Smooth muscle cell (in vitro differentiated cells): ENCODE measurements at regions not wholly inside any gene's neighbourhood (a gene's known extent, or its start where the extent isn't known, plus 50 kb on each side); places are given as distances from the start of the nearest gene placed in this dataset.

Source experiments
- DNase-seq: peaks from one replicate; lab custom pipeline; 2025; ENCODE audit not compliant: unreplicated experiment; lab: John Stamatoyannopoulos, UW
- H2AFZ ChIP-seq: fragments of 200-600 bp; sonication (generic); 2 replicates; pipeline ENCODE4 v1.6.0; 2016; ENCODE audit warnings: antibody characterized with exemption, low read depth, mild to moderate bottlenecking
- H3F3A ChIP-seq: fragments of 200-600 bp; sonication (generic); 2 replicates; pipeline ENCODE4 v1.6.0; 2017; ENCODE audit warnings: antibody characterized with exemption, low read depth
- H3K27ac ChIP-seq: fragments of 200-600 bp; sonication (generic); 2 replicates; pipeline ENCODE4 v1.5.1; 2016; ENCODE audit warnings: low read depth, mild to moderate bottlenecking
- H3K27me3 ChIP-seq: fragments of 200-600 bp; sonication (generic); 2 replicates; pipeline ENCODE4 v1.6.1; 2016; ENCODE audit warnings: low read depth, mild to moderate bottlenecking
- H3K36me3 ChIP-seq: fragments of 200-600 bp; sonication (generic); 2 replicates; pipeline ENCODE4 v1.5.1; 2016; ENCODE audit warnings: low read depth
- H3K4me1 ChIP-seq: fragments of 200-600 bp; sonication (generic); 2 replicates; pipeline ENCODE4 v1.5.1; 2016; ENCODE audit warnings: low read depth
- H3K4me2 ChIP-seq: fragments of 200-600 bp; sonication (generic); 2 replicates; pipeline ENCODE4 v1.6.0; 2016; ENCODE audit warnings: mild to moderate bottlenecking
- H3K4me3 ChIP-seq: fragments of 200-600 bp; sonication (generic); 2 replicates; pipeline ENCODE4 v1.5.1; 2016; ENCODE audit warnings: mild to moderate bottlenecking
- H3K79me2 ChIP-seq: fragments of 200-600 bp; sonication (generic); 2 replicates; pipeline ENCODE4 v1.6.0; 2016; ENCODE audit warnings: low read depth, mild to moderate bottlenecking
- H3K9ac ChIP-seq: fragments of 200-600 bp; sonication (generic); 2 replicates; pipeline ENCODE4 v1.6.0; 2016; ENCODE audit warnings: low read depth
- H3K9me3 ChIP-seq: fragments of 200-600 bp; sonication (generic); replicated peaks from 2 replicates; pipeline ENCODE4 v1.5.1; 2016; ENCODE audit warnings: low read depth
- H4K20me1 ChIP-seq: fragments of 200-600 bp; sonication (generic); 2 replicates; pipeline ENCODE4 v1.6.0; 2016; ENCODE audit warnings: low read depth
- CTCF ChIP-seq: fragments of 200-600 bp; sonication (generic); IDR thresholded peaks from 2 replicates; pipeline ENCODE4 v1.5.1; 2017; ENCODE audit warnings: borderline replicate concordance, mild to moderate bottlenecking, antibody characterized with exemption; ENCODE audit not compliant: insufficient read depth, poor library complexity, severe bottlenecking
- WGBS: methylation state at CpG from one replicate; pipeline ENCODE4 v1.1.7; 2016; ENCODE audit warnings: low lambda C conversion rate; 5-methylcytosine and 5-hydroxymethylcytosine counted together

- H3K79me2 ChIP-seq, result no peaks in the 10 kb centered on the region
- 92% methylated on average over 2 of the region's 2 CpGs for WGBS
- H3K27ac ChIP-seq, result no peak overlapping the region
- H3K9ac ChIP-seq, result no peak overlapping the region
- no peaks in the 10 kb centered on the region for H3K27me3 ChIP-seq
- H3F3A ChIP-seq, result no peaks in the 10 kb centered on the region
- H3K9me3 ChIP-seq, result no peaks in the 10 kb centered on the region
- TF ChIP-seq CTCF, result no peak
- H4K20me1 ChIP-seq, result no peaks in the 10 kb centered on the region
- no peak overlapping the region for H3K4me3 ChIP-seq
- H3K36me3 ChIP-seq, result no peaks in the 10 kb centered on the region
- H2AFZ ChIP-seq, result no peak overlapping the region
- DNase-seq, result no peak
- H3K4me2 ChIP-seq, result no peak overlapping the region
- H3K4me1 ChIP-seq, result no peaks in the 10 kb centered on the region
These were observed 664.1 kb downstream of the EFNB2 start for GRCh38 chr13:105871326-105871725.

- TF ChIP-seq CTCF, result no peak
- no peak overlapping the region for H3K27ac ChIP-seq
- no peak for DNase-seq
- H3F3A ChIP-seq, result no peaks in the 10 kb centered on the region
- H4K20me1 ChIP-seq, result no peaks in the 10 kb centered on the region
- no peak overlapping the region for H3K9ac ChIP-seq
- WGBS, result 94% methylated on average over 5 of the region's 5 CpGs
- no peak overlapping the region for H3K4me3 ChIP-seq
- no peak overlapping the region for H2AFZ ChIP-seq
- no peaks in the 10 kb centered on the region for H3K36me3 ChIP-seq
- no peaks in the 10 kb centered on the region for H3K9me3 ChIP-seq
- no peaks in the 10 kb centered on the region for H3K4me1 ChIP-seq
- no peaks in the 10 kb centered on the region for H3K79me2 ChIP-seq
- H3K4me2 ChIP-seq, result no peak overlapping the region
- H3K27me3 ChIP-seq, result no peaks in the 10 kb centered on the region
These were observed 672.1 kb downstream of the EFNB2 start for GRCh38 chr13:105863300-105863920.

GRCh38 chr13:105848494-105848893 is 687.0 kb downstream of the EFNB2 start:
- H3F3A ChIP-seq, result no peaks in the 10 kb centered on the region
- H3K27me3 ChIP-seq, result no peaks in the 10 kb centered on the region
- H3K9ac ChIP-seq, result no peak overlapping the region
- TF ChIP-seq CTCF, result no peak
- no peaks in the 10 kb centered on the region for H4K20me1 ChIP-seq
- H3K4me1 ChIP-seq, result no peaks in the 10 kb centered on the region
- no peaks in the 10 kb centered on the region for H3K9me3 ChIP-seq
- H3K36me3 ChIP-seq, result no peaks in the 10 kb centered on the region
- no peak overlapping the region for H3K27ac ChIP-seq
- no peaks in the 10 kb centered on the region for H3K79me2 ChIP-seq
- no peak for DNase-seq
- no peak overlapping the region for H3K4me3 ChIP-seq
- 71% methylated on average over 11 of the region's 11 CpGs for WGBS
- no peak overlapping the region for H3K4me2 ChIP-seq
- no peak overlapping the region for H2AFZ ChIP-seq
